OCI-LY7 (cell line): ENCODE measurements at regions not wholly inside any gene's neighbourhood (a gene's known extent, or its start where the extent isn't known, plus 50 kb on each side); places are given as distances from the start of the nearest gene placed in this dataset.

ENCODE experiments used
- EZH2phosphoT487 ChIP-seq: fragments of 200-600 bp; sonication (generic); IDR thresholded peaks from 2 replicates; pipeline ENCODE4 v1.6.1; 2018; ENCODE audit warnings: low read depth, borderline replicate concordance, mild to moderate bottlenecking, mixed run types, antibody characterized with exemption, low read length, moderate library complexity, mixed read lengths
- TF ChIP-seq, protein P1 (sequence below): fragments of 200-600 bp; sonication (generic); conservative IDR thresholded peaks from 2 replicates; pipeline ENCODE4 v1.5.1; 2014; ENCODE audit warnings: mild to moderate bottlenecking, antibody characterized with exemption, low read length, moderate library complexity, mixed read lengths

DNA sequence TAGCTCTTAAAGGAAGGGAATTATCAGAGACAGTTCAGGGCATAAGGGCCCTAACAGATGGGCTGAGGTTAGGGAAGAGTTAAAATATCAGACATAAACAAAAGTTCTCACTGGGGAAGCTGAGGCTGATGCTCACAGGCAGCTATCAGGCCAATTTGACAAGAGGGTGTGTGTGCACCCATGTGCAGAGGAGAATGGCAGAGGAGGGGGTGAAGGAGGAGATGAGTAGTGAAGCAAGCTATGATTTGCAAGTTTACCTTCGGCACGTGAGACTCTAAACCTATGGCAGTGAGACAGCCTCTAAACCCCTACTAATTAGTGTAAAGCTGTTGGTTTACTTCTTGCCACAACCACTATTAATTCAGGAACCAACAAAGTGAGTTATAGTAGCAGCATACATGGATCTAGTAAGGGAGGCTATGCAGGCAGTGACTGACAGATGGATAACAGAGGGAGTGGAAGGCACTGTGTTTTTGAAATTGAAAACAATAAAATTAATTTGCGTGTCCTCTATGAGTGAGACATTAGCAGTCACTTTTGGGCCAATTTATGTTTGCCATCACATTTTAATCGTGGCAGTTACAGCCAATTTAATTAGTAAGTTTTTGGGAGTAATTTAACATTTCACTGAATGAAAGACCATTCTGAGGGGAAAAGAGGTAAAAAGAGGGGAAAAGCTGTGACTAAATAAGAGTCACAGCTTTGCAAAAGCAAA, 99.6 kb upstream of the HTR2A start:
- TF ChIP-seq, protein P1, sequence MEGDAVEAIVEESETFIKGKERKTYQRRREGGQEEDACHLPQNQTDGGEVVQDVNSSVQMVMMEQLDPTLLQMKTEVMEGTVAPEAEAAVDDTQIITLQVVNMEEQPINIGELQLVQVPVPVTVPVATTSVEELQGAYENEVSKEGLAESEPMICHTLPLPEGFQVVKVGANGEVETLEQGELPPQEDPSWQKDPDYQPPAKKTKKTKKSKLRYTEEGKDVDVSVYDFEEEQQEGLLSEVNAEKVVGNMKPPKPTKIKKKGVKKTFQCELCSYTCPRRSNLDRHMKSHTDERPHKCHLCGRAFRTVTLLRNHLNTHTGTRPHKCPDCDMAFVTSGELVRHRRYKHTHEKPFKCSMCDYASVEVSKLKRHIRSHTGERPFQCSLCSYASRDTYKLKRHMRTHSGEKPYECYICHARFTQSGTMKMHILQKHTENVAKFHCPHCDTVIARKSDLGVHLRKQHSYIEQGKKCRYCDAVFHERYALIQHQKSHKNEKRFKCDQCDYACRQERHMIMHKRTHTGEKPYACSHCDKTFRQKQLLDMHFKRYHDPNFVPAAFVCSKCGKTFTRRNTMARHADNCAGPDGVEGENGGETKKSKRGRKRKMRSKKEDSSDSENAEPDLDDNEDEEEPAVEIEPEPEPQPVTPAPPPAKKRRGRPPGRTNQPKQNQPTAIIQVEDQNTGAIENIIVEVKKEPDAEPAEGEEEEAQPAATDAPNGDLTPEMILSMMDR, result no peak
- TF ChIP-seq EZH2phosphoT487, result no peak
